ENCODE measurements at regions not wholly inside any gene's neighbourhood (a gene's known extent, or its start where the extent isn't known, plus 50 kb on each side); places are given as distances from the start of the nearest gene placed in this dataset.

- no peak for TF ChIP-seq ZNF318 (IDR thresholded peaks at IDR 0.05; ENCODE audit: borderline replicate concordance in 1 of 2, low read depth in 1 of 2)
- no peak for TF ChIP-seq TAF7 (tag; IDR thresholded peaks at IDR 0.05)
- TF ChIP-seq HES1 (IDR thresholded peaks at IDR 0.05; ENCODE audit: low read depth), result no peak
- TF ChIP-seq CREB1 (IDR thresholded peaks at IDR 0.05), result no peak
- TF ChIP-seq CREB1 (CRISPR knock-in tag; IDR thresholded peaks at IDR 0.05), result no peak
- TF ChIP-seq NEUROD1 (IDR thresholded peaks at IDR 0.05; ENCODE audit: borderline replicate concordance, low read depth, low read length, partially characterized antibody), result no peak
- TF ChIP-seq ZNF75A (CRISPR knock-in tag; IDR thresholded peaks at IDR 0.05), result no peak
- TF ChIP-seq HOXB6 (CRISPR knock-in tag; IDR thresholded peaks at IDR 0.05; ENCODE audit: borderline replicate concordance), result no peak
- no peak for TF ChIP-seq ZNF436 (CRISPR knock-in tag; IDR thresholded peaks at IDR 0.05)
- no peak for TF ChIP-seq ILF3 (IDR thresholded peaks at IDR 0.05; ENCODE audit: borderline replicate concordance)
- no peak for TF ChIP-seq ZNF696 (CRISPR knock-in tag; conservative IDR thresholded peaks at IDR 0.05)
- no peak for TF ChIP-seq ATF6 (CRISPR knock-in tag; IDR thresholded peaks at IDR 0.05)
- no peak for TF ChIP-seq MAZ (CRISPR knock-in tag; conservative IDR thresholded peaks at IDR 0.05 in 1 of 2, IDR thresholded peaks at IDR 0.05 in 1 of 2)
- no peak for TF ChIP-seq E2F5 (CRISPR knock-in tag; IDR thresholded peaks at IDR 0.05)
These were observed 249.9 kb upstream of the HDAC4 start (continued) for GRCh38 chr2:239650674-239651073.
